ENCODE measurements at regions not wholly inside any gene's neighbourhood (a gene's known extent, or its start where the extent isn't known, plus 50 kb on each side); places are given as distances from the start of the nearest gene placed in this dataset.

DNA sequence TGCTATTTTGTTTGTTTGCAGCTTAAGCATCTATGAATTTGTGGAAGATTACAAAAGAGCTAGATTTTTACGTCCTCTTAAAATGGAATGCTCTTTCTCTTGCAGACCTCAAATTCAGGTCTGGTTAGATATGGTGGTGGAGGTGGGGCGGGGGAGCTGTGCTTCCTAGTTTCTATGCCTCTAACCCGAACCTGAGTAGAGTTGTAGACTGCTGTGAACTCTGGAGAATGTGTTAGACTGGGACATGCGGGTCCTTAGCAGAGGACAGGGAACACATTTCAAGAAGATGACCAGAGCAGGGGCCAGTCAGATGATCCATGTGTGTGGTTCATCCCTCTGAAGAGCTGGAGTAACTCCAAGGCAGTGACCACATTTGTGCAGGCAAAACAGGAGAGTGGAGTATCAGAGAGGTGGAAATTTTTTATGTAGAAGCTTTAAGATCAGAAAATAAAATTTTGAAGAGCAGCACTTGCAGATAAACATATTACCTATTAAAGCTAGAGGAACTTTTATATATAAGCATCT lies 154.9 kb downstream of the FAM174A start:
- DNase-seq: no peak
- Mint-ChIP-seq H3K9me3 (ENCODE audit: low read depth, unreplicated experiment) (no peaks in the 10 kb centered on the region), H3K4me3 (ENCODE audit: low read depth, unreplicated experiment) (no peak overlapping the region), H3K27ac (ENCODE audit: unreplicated experiment) (peak overlapping the region; percentile 49), H3K36me3 (ENCODE audit: insufficient read depth, unreplicated experiment) (no peaks in the 10 kb centered on the region), H3K27me3 (ENCODE audit: unreplicated experiment) (no peaks in the 10 kb centered on the region), H3K4me1 (ENCODE audit: low read depth, unreplicated experiment) (peaks cover 28% of the 10 kb centered on the region)
- intact Hi-C loops (cut with micrococcal nuclease; ENCODE audit: unreplicated experiment): no loop called here
- CTCF ChIA-PET: no interaction called here
- TF ChIP-seq, protein P1, sequence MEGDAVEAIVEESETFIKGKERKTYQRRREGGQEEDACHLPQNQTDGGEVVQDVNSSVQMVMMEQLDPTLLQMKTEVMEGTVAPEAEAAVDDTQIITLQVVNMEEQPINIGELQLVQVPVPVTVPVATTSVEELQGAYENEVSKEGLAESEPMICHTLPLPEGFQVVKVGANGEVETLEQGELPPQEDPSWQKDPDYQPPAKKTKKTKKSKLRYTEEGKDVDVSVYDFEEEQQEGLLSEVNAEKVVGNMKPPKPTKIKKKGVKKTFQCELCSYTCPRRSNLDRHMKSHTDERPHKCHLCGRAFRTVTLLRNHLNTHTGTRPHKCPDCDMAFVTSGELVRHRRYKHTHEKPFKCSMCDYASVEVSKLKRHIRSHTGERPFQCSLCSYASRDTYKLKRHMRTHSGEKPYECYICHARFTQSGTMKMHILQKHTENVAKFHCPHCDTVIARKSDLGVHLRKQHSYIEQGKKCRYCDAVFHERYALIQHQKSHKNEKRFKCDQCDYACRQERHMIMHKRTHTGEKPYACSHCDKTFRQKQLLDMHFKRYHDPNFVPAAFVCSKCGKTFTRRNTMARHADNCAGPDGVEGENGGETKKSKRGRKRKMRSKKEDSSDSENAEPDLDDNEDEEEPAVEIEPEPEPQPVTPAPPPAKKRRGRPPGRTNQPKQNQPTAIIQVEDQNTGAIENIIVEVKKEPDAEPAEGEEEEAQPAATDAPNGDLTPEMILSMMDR (IDR thresholded peaks at IDR 0.05; ENCODE audit: unreplicated experiment): no peak
- no TSS peak for BruUV-seq (replicated peaks)

DNA sequence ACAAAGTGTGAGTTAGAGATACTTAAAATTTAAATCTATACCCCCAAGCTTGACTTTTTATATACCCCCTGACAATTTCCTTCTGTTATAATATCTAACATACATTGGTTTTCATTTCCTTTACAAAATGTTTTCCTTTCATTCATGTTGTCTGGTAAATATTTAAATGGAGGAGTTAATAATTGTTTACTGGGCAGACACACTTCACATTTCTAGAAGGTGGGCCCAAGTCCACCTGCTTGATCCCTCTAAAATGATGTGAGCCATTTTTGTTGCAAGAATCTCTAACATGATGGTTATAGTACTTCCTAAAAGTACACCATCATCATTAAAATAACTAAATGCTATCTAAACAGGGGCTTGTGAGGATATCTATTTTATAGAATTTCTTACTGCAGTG lies 155.9 kb downstream of the FAM174A start:
- CTCF ChIA-PET: interaction anchor here (1.0 kb wide), 1 partner anchor 44 kb away, joined by 4 read pairs; no protein-coding TSS in a partner anchor
- no peak overlapping the region for H3K4me3 Mint-ChIP-seq (ENCODE audit: low read depth, unreplicated experiment)
- H3K27me3 Mint-ChIP-seq (ENCODE audit: unreplicated experiment): no peaks in the 10 kb centered on the region
- H3K36me3 Mint-ChIP-seq (ENCODE audit: insufficient read depth, unreplicated experiment): no peaks in the 10 kb centered on the region
- no peak for DNase-seq
- H3K4me1 Mint-ChIP-seq (ENCODE audit: low read depth, unreplicated experiment): peaks cover 28% of the 10 kb centered on the region
- no TSS peak for BruUV-seq (replicated peaks)
- no peaks in the 10 kb centered on the region for H3K9me3 Mint-ChIP-seq (ENCODE audit: low read depth, unreplicated experiment)
- intact Hi-C loops (cut with micrococcal nuclease; ENCODE audit: unreplicated experiment): no loop called here
- H3K27ac Mint-ChIP-seq (ENCODE audit: unreplicated experiment): peak overlapping the region; percentile 49
- TF ChIP-seq, protein P1 (IDR thresholded peaks at IDR 0.05; ENCODE audit: unreplicated experiment): no peak

DNA sequence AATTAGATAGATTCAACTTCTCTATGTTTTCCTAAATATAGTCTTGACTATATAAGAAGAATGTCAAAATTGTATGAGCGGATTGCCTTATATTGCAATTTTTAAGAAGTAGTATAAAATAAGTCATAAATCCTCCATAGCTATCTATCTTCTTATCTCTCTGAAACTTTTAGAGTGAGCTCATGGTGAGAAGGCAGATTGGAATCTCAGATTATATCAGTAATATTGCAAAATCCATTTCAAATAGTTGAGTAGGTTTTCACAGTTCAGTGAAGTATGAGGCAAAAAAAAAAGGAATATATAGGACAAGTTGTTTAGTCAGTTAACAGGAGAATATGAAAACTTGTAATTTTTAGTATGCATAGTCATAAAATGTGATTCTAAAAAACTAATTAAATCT lies 156.4 kb downstream of the FAM174A start:
- intact Hi-C loops (cut with micrococcal nuclease; ENCODE audit: unreplicated experiment): no loop called here
- Mint-ChIP-seq H3K4me3 (ENCODE audit: low read depth, unreplicated experiment) (no peak overlapping the region), H3K9me3 (ENCODE audit: low read depth, unreplicated experiment) (no peaks in the 10 kb centered on the region), H3K27me3 (ENCODE audit: unreplicated experiment) (no peaks in the 10 kb centered on the region), H3K36me3 (ENCODE audit: insufficient read depth, unreplicated experiment) (no peaks in the 10 kb centered on the region), H3K4me1 (ENCODE audit: low read depth, unreplicated experiment) (peaks cover 28% of the 10 kb centered on the region), H3K27ac (ENCODE audit: unreplicated experiment) (peak overlapping the region; percentile 49)
- TF ChIP-seq, protein P1 (IDR thresholded peaks at IDR 0.05; ENCODE audit: unreplicated experiment): no peak
- CTCF ChIA-PET: interaction anchor here (1.0 kb wide), 1 partner anchor 44 kb away, joined by 4 read pairs; no protein-coding TSS in a partner anchor
- DNase-seq: no peak
- BruUV-seq (replicated peaks): no TSS peak

DNA sequence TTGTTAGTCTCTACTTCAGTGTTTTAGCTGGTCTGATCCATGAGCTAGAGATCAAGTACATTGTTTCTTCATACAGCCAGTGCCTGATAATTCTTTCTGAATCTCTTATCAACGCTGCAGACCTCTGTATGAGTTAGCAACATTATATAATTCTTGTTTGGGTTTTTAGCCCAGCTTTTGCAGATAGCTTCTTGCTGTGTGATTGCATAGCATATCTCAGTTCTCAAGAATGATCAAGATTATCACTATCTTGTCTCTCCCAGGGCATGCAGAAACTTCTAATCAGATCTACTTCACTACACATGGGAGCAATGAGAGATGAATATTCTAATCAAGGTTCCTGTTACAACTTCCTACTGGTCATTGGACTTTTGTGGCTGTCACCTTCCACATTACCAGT lies 158.3 kb downstream of the FAM174A start:
- Mint-ChIP-seq H3K36me3 (ENCODE audit: insufficient read depth, unreplicated experiment) (no peaks in the 10 kb centered on the region), H3K4me1 (ENCODE audit: low read depth, unreplicated experiment) (peaks cover 28% of the 10 kb centered on the region), H3K4me3 (ENCODE audit: low read depth, unreplicated experiment) (no peak overlapping the region), H3K27me3 (ENCODE audit: unreplicated experiment) (no peaks in the 10 kb centered on the region), H3K27ac (ENCODE audit: unreplicated experiment) (no peak overlapping the region), H3K9me3 (ENCODE audit: low read depth, unreplicated experiment) (no peaks in the 10 kb centered on the region)
- BruUV-seq (replicated peaks): no TSS peak
- intact Hi-C loops (cut with micrococcal nuclease; ENCODE audit: unreplicated experiment): no loop called here
- TF ChIP-seq, protein P1 (IDR thresholded peaks at IDR 0.05; ENCODE audit: unreplicated experiment): no peak
- DNase-seq: no peak
- CTCF ChIA-PET: no interaction called here

All from Calu3 (cell line).